GM18520 (cell line): ENCODE measurements at regions not wholly inside any gene's neighbourhood (a gene's known extent, or its start where the extent isn't known, plus 50 kb on each side); places are given as distances from the start of the nearest gene placed in this dataset.

ENCODE experiments used
- ATAC-seq: cut with Tn5 transposase; IDR thresholded peaks from one replicate; pipeline ENCODE4 v1.9.1; 2021; ENCODE audit not compliant: unreplicated experiment

DNA sequence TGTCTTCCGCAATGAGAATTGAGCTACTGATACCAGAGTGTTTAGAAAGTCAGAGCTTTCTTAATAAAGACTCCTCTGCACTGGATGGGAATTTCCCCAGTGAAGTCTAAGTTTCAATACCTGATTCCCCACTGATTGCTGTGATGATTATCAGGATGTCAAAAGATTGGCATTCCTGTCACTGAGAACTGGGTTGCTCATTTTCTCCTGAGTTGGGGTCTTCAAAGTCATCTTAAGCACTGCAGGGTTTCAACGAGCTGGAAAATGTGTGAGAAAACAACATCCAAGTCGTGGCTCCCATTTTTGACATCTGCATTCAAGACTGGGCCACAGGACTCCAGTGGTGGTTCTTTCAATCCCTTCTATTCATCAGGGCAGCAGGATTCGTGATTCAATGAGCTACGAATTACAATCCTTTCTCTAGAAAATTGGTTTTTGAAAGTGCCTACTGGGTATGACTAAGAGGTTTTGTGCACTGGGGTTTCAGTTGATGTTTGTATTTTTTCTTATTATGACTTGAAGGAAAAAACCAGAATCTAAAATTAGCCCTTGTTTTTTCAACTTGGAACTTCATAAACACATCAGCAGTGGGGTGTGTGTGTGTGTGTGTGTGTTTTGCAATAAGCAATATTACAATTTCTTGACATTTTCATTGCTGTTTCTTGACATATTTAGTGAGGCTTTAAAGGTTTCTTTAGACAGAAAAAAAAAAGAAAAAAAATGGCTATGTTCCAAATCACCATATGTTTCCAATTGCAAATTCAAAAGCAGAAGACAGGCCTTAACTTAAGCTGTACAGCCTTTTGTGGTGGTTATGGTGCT is 233.0 kb downstream of the FAM76B start:
- peak; percentile 77 for ATAC-seq

DNA sequence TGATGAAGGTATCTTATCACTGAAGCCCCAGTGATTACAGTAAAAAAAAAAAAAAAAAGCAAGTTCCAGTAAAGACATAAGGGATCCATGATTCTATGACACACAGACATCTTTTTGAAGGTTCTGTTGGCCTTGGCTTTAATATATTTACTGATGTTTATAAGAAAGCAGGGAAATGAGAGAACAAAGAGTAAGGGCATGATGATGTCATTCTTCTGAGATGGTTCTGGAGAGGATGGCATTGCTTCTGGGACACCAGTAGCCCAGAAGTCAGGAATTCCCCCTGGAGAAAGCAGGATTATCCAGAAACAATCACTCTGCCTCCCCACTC is 233.6 kb downstream of the FAM76B start:
- ATAC-seq: no peak

GRCh38 chr11:95554911-95555310 is 234.7 kb downstream of the FAM76B start:
- ATAC-seq: no peak

DNA sequence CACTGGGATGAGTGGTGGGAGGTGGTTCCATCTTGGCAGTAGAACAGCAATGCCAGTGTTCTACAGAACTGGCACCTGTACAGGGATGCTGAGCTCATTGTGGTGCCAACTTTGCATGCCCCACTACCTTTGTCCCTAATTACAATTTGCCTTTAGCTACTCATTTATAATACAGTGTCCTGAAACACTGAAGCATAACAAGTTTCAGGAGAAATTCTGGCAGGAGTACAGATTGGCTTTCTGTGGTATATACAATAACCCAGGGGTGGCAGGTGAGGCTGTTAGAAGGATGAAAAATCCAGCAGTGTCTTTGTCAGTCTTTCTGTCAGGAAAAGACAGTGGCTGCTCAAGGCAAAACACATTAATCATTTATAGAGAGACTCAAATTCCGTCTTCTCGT is 240.3 kb downstream of the FAM76B start:
- no peak for ATAC-seq

DNA sequence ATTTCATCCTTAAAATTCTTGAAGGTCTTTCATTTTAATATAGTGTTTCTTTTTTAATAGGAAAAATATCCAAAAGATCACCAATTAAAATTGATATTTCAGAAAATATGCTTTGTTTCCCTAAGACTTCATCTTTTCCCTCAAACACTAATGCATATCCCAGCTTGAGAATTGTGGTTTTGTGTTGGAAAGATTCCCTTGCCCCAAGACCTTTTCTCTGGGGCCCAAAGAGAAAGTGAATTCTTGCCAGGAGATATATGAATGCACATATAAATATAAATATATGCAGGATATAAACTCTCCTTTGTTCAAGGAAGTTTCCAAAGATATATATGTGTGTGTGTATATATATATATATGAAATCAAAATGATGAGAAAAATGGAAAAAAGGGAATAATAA is 241.2 kb downstream of the FAM76B start:
- ATAC-seq: no peak

GRCh38 chr11:95547976-95548375 is 241.6 kb downstream of the FAM76B start:
- ATAC-seq: no peak

DNA sequence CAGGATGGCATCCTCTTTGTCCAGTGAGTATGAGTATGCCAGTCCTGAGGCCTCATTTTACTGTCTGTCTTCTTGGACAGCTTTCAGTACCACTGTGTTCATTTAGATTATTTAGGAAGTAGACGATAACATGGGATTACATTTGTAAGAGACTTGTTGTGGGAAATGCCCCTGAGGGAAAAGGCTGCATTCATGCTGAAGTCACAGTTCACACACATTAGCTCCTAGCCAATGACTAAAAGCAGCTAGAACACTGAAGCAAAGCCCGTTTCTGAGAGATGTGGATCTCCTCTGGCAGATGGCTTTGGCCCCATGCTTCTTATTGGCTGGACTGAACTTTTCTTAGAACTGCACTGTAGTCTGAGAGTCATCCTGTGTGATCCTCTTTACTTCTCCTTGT is 242.4 kb downstream of the FAM76B start:
- ATAC-seq: no peak

DNA sequence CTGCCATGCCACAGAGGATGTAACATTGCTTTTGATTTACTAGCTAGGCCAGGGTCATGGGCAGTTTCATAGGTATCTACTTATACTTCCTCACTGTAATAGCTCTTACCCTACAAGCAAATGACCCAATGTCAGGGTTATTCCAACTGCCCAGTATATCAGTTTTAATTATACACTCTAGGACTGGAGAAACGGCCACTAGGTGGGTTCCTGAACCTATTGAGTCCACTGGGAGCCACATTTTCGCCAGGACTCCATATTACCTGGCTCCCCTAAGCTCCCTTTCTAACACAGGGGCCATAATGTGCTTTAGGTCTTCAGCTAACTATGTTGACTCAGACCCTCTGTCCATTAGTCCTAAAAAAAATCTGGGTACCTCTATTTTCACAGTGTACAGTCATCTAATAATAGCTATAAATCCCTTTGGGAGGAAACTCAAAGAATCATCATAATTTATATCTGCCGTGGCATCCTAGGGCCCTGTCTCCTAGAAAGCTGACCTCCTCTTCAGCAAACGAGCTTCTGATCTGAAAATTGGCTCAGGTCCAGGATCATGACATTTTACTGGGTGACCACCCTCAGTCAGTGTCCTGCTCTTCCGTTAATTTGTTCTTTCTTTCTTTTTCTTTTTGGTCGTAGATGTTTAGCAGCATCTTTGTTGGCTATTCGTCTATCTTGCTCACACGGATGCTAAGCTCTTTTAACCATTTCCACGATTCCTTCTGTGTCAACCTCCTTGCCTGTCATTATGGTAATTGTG is 244.3 kb downstream of the FAM76B start:
- no peak for ATAC-seq

- no peak for ATAC-seq
Measured at GRCh38 chr11:95544095-95544856, 245.3 kb downstream of the FAM76B start.

DNA sequence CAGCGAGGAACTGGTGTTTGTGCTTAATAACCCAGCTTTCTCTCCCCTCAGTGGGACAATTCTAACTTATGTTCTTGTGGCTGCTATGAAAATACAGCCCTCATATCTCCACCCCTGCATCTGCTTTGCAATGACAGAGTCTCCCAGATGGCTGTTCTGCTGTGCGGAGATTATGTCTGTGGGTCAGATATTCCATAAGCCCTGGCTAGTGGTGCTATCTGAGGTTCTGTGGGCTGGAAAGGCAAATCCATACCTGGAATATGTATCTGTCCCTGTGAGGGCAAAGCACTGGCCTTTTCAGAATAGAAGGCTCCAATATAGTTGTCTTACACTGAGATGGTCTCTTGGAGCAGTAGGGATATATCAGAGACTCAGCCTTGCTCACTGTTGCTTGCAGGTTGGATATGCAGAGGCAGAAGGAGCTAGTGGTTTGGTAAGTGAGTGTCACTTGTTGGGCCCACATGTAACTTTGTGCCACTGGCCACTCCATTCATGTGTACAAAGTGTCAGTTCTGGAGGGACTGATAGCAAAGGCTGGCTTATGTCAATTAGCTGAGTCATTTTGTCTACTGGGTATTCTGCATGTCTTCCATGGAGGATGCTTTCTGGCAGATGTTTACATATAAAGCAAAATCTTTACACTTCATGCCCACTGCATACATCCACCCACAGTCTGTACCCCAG is 246.6 kb downstream of the FAM76B start:
- ATAC-seq: no peak

DNA sequence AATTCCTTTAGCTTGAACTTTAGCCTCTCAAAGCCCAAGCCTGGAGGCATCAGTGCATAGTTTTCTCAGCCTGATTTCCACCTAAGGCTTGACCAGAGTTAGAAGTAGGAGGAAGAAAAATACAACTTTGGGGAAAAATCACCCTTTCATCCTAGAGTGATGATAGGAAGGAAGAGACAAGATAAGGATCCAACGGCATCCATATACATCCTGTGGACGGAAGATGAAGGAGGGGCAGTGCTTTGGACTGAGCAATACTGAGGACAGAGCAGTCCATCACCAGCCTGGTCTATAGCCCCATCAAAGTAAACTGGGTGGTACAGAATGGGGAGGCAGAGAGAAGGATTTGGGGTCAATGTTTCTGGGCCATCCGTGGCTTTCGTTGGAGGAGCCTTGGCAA is 247.9 kb downstream of the FAM76B start:
- ATAC-seq: no peak

DNA sequence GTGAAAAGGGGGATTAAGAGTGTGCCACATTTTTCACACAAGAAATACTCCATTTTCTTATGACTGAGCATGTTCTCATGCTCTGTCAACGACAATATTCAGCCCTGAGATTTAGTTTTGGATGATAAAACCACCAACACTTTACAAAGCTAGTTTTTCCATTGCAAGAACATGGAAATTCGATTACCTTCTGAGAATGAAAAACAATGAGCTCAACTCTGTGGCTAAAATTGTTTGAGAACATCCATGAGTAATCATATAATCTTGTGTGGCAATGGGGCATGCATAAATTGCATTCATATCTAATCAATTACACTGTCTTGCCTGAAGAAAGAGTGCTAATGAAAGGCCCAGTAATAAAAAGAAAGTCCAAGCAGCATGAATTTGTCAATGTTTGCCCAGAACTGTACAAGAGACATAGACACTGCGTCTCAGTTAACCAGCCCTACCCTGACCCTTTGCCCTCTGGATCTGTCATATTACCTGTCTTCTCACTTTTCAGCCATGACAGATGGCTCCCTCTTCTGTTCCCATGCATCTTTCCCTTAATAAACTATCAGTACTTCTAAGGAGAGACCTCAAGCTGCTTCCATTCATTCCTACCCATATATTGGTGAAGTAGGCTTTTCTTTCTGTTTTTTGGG is 253.4 kb downstream of the FAM76B start:
- no peak for ATAC-seq

DNA sequence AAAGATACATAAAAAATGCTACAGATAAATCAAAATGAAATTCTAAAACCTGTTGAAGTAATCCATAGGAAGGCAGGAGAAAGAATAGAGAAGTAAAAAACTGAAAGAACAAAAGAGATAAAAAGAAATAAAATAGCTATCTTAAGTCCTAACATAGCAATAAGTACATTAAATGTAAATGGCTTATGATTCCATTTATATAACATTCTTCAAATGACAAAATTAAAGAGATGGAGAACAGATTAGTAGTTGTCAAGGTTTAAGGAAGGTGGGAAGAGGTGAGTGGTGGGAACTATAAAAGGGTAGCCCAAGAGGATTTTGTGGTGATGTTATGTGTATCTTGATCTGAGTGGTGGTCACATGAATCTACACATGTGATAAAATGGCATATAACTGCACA is 254.8 kb downstream of the FAM76B start:
- no peak for ATAC-seq

GRCh38 chr11:95534226-95534625 is 255.4 kb downstream of the FAM76B start:
- ATAC-seq: no peak

- ATAC-seq: no peak
Measured at GRCh38 chr11:95531116-95531515, 258.5 kb downstream of the FAM76B start.

GRCh38 chr11:95524314-95525036 is 265.1 kb downstream of the FAM76B start:
- ATAC-seq: no peak

GRCh38 chr11:95522874-95523273 is 266.7 kb downstream of the FAM76B start:
- no peak for ATAC-seq

GRCh38 chr11:95521862-95522261 is 267.7 kb downstream of the FAM76B start:
- ATAC-seq: no peak

- ATAC-seq: no peak
Measured at GRCh38 chr11:95521133-95521542, 268.4 kb downstream of the FAM76B start.
